Fibroblast of peridontal ligament (primary cell): ENCODE measurements at regions not wholly inside any gene's neighbourhood (a gene's known extent, or its start where the extent isn't known, plus 50 kb on each side); places are given as distances from the start of the nearest gene placed in this dataset.
A peak's percentile ranks its signal among the peaks of the same experiment; 100 is the strongest.

Experiments
- DNase-seq: peaks from one replicate; pipeline ENCODE4 v3.0.0-alpha.2; 2010; ENCODE audit errors: extremely low read depth

DNA sequence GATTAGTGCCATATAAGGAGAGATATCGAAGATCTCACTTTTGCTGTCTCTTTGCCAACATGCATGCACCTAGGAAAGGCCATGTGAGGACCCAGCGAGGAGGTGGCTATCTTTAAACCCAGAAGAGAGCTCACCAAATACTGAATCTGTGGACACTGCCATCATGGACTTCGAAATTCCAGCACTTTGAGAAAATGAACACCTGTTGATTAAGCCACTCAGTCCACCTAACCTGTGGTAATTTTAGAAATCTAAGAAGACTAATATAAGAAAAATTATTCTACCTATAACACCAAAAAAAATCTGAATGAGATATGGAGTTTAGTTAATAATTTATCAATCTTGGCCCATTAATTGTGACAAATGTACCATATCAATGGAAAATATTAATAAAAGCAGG lies 193.6 kb upstream of the CARD18 start:
- no peak for DNase-seq

DNA sequence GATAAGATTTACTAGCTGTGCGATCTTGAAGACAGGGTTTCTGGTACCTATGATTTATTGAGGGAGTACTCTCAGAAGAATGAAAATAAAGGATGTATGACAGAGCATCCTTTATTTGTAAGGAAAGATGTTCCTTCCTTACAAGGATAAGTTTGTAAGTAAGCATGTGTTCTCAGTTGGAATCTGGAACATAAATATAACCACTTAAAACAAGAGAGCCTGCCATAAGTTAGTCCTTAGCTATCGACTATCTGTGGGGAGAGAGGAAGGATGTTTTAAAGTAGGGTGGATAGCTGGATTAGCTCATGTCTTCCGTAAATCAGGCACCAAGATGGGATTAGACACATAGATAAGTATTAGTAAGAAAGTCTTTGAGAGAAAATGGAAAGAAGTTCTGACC lies 192.6 kb upstream of the CARD18 start:
- DNase-seq: no peak

DNA sequence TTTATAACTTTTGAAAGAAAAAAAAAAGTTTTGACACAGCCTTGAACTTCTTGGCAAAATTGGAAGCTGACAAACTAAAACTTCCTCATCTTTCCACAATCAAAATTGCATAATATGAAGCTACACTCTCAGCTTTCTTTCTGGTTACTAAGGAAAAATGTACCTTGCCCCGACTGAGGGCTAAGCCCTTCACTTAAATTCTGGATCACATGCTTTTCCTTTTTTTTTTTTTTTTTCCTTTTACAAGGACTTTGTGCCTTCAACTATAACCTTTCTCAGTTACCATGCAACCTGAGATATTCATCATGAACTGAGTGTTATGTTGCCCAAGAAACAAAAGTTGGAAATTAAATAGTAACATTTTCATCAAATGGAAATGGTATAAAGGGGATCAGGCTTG lies 188.5 kb upstream of the CARD18 start:
- no peak for DNase-seq

DNA sequence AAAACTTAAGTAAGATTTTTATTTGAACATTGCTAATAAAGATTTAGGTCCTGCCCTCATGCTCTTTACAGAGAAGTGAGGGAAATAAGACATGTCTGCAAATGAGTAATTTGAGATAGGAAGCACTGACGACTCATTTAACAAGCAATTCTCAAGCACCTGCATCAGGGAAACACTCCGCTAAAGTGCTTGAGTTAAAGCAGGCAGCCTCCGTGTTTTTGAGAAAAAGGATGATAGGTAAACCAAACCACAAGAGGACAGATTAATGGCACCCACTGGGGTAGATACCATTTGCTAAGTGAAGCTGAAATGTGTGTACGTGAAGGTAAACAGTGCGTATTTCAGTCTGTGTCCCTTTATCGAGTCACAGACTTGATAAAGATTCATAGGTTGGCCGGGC lies 184.6 kb upstream of the CARD18 start:
- no peak for DNase-seq

DNA sequence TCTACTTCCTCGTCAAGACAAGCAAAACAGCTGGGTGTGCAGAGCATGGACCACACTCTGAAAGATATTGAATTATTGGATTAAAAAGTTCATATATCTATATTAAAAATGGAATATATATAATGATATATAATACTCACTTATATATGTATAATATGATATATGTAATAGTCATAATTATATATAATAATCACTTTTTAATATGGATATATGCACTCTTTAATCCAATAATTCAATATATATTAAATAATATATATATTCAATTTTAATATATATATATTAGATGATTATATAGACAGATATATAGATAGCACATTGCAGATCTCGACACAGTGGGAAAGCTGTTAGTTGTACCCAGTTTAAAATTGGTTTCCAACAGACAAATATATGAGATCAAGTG lies 182.1 kb upstream of the CARD18 start:
- no peak for DNase-seq

DNA sequence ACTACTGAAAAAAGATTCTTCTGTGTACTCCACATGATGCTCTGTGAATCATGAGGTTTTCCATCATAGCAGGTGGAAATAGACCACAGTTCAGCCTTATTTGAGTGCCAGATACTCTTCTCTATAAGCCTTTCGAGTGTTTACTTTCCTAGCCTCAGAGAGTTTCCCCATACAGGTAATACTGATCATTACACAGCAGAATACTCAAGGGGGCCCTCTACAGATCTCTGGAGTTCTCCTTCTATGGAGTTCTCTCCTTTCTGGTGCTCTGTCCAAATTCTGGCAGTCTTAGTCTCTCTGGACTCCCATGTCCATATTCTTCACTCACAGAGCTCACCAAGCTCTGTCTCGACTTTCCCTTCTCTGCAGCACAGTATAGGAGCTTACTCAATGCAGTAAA lies 175.7 kb upstream of the CARD18 start:
- DNase-seq: no peak

DNA sequence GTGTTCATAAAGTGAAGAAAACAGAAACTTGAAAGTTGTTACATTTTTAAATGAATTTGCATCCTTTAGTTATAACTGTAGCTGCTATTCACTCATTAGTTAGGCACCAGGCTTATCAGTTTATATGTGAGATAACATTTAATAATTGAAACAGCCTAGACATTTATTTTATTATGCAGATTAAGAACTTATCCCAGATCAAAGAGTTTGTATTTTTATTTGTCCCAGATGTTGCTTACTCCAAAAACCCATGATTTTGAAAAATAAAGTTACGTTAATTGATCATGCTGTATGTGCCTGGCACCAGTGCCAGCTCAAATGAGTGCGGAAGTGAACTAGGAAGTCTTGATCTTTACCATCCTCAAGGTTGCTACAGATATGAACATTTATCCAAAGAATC lies 172.7 kb upstream of the CARD18 start:
- DNase-seq: no peak

DNA sequence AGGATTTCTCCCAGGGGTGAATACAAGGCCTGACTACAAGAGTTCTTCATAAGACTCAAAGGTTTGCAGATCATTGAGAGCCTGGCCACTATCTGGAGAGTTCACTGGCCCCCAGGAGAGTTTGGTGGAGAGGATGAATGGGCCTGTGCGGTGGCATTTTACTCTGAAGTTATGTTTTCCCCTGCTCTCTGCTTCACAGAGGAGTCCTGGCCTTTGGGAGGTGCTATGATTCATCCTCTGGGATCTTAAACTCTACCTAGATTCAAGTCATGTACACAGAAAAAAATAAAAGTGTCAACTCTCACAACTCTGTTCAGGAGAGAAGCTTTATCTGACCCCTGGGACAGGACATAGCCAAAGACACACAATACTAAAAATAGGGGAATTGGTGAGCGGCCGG lies 159.1 kb upstream of the CARD18 start:
- no peak for DNase-seq

DNA sequence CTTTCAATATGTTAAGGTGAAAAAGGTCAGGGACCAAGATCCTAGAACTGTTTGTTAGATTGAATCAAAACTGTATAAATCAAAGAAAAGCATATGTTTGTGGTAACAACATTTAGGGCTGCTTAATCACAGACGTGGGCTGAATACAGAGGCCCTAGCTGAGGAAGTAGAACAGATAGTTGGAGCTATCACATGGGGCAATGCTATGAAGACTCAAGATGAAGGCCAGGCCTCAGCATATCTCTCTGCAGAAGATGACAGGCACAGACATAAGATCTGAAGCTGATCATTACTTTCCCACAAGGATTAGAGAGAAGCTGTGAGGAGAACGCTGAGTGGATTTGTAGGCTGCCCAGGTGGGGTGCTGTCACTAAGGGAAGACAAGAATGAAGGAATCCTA lies 158.6 kb upstream of the CARD18 start:
- DNase-seq: no peak

DNA sequence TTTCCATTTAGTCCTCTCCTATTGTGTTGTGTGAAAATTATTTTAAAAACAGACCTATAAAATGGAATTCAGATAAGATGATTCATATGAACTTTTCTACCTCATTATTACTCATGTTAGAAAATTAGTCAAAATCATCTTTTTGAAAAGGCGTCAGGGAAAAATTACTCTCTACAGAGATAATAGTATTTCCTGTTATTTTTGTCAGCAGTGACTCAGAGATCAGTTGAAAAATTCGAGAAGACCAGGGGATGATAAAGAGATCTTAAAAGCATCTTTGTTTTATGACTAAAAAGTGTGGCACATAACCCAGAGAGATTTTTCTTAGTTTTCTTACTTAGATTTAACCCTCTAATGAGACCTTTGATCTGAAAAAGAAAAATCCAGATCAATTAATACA lies 157.9 kb upstream of the CARD18 start:
- peak; percentile 19 for DNase-seq

DNA sequence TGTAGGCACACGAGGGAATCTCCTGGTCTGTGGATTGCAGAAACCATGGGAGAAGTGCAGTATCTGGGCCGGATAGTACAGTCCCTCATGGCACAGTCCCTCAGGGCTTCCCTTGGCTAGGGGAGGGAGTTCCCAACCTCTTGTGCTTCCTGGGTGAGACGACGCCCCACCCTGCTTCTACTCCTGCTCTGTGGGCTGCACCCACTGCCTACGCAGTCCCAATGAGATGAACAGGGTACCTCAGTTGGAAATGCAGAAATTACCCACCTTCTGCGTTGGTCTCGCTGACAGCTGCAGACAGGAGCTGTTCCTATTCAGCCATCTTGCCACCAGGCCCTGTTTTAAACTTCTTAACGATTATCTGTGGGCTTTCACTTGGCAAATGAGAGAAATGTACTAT lies 157.2 kb upstream of the CARD18 start:
- no peak for DNase-seq

DNA sequence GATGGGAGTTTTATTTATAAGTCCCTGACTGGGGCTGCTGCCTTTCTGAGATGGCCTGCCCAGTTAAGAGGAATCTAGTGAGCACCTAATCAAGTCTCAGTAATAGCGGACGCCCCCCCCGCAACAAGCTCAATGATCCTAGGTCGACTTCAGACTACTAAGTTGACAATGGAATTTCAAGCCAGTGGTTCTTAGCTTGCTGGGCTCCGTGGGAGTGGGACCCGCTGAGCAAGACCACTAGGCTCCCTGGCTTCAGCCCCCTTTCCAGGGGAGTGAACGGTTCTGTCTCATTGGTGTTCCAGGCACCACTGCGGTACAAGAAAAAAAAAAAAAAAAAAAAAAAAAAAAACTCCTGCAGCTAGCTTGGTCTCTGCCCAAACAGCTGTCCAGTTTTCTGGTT lies 156.8 kb upstream of the CARD18 start:
- no peak for DNase-seq

DNA sequence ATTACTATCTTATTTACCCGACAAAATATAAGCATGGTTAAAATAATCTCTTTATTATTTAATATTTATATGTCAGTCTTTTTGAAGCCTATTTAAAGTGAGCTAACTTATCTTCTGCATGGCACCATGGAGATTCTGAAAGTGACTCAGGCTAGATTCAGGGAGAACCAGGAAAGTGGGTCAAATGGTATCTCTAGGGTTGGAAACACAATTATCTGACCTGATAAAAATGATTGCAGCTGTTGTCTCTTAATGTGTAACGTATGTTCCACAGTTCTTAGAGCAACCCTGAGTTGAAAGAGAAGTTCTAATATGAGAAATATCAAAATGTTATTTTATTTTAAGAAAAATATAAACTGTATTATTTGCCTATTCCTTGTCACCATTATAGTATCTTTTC lies 143.1 kb upstream of the CARD18 start:
- no peak for DNase-seq

DNA sequence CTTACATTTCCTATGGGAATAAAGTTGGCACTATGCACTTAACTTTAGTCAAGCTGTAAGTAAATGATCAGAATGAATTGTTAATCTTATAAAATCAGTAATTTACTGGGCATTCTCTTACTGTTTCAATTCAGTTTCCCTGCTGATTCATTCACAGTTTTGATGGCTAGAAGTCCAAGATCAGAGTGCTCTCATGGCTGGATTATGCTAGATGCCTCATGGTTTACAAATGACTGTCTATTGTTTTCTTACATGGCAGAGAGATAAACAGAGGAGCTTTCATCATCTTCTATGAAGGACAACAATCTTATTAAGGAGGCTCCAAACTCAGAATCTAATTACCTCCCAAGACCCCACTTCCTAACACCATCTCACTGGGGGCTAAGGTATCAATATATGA lies 135.1 kb upstream of the CARD18 start:
- DNase-seq: no peak

DNA sequence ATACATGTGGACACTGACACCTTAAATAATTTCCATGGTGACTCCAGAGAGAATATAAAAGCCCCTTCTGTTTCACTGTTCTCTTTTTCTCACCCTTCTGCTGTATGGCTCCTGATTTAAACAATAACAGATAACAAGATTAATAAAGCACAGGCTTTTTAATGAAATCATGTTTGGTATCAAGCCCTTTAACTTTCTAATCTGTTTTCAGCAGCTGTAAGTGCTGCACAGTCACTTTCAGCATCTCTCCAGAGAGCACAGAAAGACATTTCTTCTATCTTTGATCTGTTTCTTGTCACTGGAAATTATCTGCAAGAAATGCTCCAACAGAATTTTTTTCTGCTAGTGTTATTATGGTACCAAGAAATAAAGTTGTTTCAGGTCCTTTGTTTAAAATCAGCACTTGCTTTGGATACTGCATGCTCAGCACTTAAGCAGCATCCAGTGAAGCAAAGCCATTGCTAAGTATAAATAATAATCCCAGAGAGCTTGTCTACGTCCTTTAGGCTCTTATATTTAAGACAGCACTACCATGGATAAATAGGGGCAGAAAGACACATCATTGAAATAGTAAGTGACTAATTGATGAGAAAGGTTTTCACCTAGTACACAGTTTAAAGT lies 134.2 kb upstream of the CARD18 start:
- no peak for DNase-seq

DNA sequence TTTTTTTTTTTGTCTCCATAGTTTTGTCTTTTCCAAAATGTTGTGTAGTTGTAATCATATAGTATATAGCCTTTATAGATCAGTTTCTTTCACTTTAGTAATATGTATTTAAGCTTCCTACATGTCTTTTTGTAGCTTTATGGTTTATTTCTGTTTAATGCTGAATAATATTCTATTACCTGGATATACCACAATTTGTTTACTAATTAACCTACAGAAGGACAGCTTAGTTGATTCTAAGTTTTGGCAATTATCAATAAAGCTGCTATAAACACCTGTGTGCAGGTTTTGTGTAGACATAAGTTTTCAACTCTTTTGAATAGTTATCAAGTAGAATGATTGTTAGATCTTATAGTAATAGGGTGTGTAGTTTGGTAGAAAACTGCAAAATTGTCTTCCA lies 130.3 kb upstream of the CARD18 start:
- no peak for DNase-seq

DNA sequence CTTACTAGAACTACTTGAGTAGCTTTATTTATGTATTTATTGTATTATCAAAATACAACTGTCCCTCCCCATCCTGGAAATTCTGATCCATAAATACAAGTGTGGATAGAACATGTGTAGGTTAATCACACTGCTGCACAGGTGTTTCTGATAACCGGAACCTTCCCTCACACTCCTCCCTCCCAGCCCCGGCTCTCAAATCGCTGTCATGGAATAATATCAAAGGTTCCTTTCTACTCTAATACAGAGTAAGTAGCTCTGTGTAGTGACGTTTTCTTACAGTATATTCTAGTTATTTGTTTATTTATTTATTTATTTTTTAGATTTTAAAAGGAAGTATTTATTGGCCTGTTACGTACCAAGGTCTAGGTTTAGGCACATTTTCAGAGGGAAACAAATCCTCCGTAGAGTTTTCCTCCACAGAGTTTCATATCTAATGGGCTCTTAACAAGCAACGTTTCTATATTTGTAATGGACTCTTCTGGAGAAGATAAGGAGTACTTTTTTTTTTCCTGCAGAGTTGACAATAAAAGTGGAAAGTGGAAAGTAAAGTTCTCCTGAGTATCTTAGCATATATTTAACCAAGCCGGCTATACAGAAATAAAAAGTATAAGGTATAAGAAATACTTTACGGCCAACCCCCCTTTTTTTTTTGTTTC lies 129.0 kb upstream of the CARD18 start:
- DNase-seq: no peak

DNA sequence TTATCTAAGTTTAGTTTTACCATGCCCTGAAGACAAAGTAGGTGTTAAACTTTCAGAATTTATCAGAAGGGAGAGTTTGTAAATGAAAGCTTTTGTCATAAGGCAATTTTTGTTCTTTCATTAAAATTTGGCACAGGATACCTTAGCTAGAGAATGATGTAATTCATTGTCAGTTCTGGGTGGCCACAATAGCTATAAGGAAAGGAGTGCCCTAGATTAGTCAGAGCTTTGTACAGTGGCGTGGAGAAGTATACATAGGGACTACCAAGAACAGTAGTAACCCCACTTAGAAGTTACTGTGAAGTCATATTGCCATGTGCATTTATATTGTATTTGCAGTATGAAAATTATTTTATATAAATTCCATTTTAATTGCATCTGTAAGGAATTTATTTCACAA lies 126.3 kb upstream of the CARD18 start:
- DNase-seq: peak; percentile 19

DNA sequence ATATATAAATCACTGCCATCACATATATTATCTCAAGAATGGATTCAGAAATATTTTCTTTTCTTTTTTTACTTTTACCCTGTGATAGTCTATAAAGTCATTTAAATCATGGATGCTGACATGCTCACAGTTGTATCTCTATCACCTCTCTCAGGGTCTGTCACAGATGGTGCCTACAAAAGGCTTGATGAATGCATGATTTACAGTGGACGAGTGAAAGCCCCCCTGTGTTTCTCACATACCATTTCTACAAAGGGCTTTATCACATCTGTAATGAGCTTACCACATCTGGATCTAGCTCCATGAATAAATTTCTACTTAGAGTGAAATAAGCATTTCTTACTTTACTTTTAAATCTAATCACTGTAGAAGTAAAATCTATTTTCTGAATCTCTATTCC lies 121.4 kb upstream of the CARD18 start:
- no peak for DNase-seq

DNA sequence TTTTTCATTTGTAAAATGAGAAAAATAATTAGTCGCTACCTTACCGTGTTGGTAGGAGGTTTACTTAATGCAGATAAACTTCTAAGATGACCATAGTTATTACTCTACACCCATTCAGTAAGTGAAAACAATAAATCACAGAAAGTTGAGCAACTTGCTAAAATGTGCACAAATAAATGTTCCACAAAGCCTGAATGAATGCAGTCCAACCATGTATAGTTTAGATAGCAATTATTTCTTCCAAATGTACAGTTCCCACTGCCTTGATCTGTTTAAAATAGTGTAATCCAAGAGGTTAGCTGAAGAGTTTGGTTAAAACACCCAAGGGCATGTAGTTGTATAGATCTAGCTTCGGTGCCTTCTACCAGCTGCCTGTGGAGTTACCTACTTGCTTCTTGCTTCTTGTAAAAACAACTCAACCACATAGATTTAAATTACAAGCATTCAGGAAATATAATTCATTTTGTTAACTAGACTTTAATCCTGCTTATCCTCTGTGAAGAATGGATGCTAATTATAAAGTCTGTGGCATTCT lies 106.3 kb upstream of the CARD18 start:
- peak; percentile 45 for DNase-seq

DNA sequence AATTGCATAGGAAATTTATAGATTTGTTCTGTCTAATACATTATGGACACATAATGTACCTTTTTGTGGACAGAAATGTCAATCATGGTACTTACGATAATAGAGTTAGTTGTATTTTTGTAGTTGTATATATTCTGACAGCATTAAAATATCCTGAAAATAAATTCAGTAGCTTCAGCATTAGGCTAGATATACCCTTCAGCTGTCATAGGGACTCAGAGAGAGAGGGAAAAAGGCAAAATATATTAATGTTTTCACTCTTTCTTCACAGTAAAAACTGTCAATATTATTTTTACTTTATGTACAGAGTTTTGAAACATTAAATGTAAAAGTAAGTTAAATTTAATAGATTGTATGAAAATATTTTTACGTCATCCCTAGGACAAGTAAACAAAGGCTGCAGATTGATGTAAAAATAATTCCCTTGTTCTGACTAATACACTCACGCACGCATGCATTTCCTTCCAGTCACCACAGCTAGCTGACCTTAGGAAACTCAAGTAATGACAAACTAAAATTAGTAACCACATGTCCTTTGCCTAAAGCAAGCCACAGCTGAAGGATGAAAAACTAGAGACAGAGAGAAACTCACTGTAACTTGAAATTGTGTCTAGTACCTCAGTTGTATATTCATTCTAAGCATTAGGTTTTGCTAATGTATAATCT lies 104.7 kb upstream of the CARD18 start:
- peak; percentile 97 for DNase-seq

DNA sequence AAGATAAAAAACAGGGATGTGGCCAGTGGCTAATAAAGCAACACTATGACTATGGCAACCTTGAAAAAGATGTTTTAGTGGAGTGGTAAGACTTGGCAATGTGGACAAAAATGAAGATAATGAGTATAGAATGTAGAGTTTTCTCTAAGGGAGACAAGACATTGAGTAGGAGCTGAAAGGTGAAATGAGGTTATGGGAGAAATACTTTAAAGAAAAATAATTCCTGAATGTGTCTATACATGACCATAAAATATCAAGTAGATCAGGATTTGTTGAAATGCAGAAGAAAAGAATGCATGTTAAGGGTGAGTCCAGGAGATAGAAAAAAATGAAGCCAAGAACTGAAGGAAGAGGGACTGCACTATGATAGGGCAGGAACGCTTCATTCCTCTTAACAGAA lies 101.6 kb upstream of the CARD18 start:
- DNase-seq: no peak

DNA sequence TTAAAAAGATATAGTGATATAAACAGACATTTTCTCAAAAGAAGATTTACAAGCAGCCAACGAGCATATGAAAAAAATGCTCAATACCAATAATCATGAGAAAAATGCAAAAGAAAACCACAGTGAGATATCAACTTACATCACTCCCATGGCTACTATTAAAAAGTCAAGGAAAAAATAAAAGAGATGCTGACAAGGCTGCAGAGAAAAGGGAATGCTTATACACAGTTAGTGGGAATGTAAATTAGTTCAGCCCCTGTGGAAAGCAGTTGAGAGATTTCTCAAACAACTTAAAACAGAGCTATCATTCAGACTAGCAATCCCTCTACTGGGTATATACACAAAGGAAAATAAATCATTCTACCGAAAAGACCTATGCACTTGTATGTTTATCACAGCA lies 97.1 kb upstream of the CARD18 start:
- DNase-seq: peak; percentile 95
